Effector memory CD8-positive, alpha-beta T cell (primary cell): ENCODE measurements at regions not wholly inside any gene's neighbourhood (a gene's known extent, or its start where the extent isn't known, plus 50 kb on each side); places are given as distances from the start of the nearest gene placed in this dataset.

ENCODE experiments used
- ATAC-seq: fragments of 150-1000 bp; cut with Tn5 transposase; replicated peaks from 2 replicates; pipeline ENCODE4 v1.10.0; 2021; ENCODE audit warnings: mild to moderate bottlenecking, moderate library complexity
- DNase-seq, 3 experiments: peaks; one replicate each; pipeline ENCODE4 v3.0.0; 2021
- H3K27ac Mint-ChIP-seq, 2 donors: one replicate each; pipeline ENCODE4 v1.8.0; 2022; ENCODE audit warnings: mild to moderate bottlenecking in 2 of 2, mixed read lengths in 2 of 2, moderate library complexity in 2 of 2
- H3K27me3 Mint-ChIP-seq, 2 donors: one replicate each; pipeline ENCODE4 v1.8.0; 2022; ENCODE audit warnings: mixed read lengths in 2 of 2
- H3K36me3 Mint-ChIP-seq: one replicate; pipeline ENCODE4 v1.8.0; 2022; ENCODE audit warnings: mild to moderate bottlenecking, moderate library complexity, mixed read lengths; ENCODE audit not compliant: insufficient read depth
- H3K4me1 Mint-ChIP-seq, 2 donors: one replicate each; pipeline ENCODE4 v1.8.0; 2022; ENCODE audit warnings: low read depth in 2 of 2, mixed read lengths in 2 of 2
- H3K4me3 Mint-ChIP-seq, 2 donors: one replicate each; pipeline ENCODE4 v1.8.0; 2022; ENCODE audit warnings: mild to moderate bottlenecking in 2 of 2, mixed read lengths in 2 of 2, moderate library complexity in 2 of 2
- H3K9me3 Mint-ChIP-seq, 2 donors: one replicate each; pipeline ENCODE4 v1.8.0; 2022; ENCODE audit warnings: mixed read lengths in 2 of 2

DNA sequence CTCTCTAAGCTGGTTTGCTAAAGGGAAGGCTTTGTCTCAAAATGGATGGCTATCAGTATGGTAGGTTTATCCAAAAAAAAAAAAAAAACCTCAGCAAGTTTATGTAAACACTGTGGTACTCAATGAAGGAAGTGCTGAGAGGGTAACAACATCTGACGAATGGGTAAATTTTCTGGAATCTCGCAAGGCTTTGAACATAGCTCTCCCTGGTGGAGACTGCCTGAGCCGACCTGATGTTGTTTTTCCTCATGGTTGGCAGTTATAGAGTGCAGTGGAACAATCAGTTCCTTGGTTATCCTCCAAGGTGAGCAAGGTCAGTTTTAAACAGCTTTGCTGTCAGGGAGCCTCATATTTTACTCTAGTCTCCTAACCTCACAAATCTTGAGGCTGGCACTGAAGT lies 94.6 kb downstream of the ZPLD1 start:
- no peak for ATAC-seq

DNA sequence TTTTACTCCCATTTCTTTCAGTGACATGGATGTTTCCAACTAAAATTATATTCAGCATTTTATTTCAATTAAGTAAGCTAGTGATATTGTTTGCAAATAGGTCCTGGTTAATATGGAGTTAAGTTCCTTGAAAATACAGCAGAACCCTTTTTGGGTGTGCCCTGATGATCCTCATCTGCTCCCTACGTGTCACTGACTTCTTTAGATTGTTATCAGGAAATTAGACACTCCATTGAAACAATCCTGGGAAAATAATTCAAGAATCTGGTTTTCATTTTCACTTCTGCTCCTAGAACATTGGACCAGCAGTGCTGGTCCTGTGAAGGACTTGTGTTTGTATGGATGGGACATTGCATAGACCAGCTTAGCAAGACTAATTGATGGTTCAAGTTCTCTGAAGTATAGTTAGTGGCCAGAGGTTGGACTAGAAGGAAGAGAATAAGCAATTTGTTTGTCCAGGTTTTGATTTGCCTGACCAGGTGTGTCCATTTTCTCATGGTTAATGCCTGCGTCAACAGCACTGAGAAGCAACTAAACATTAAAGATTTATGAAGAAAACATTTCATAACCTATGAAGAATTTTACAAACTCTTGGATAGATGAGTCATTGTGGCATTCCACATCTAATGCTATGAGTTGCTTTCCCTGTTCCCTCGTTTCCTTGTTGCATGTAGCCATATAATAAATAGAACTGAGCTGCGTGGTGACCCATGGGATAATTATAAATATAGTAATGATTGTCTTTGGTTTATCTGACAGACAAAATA lies 95.8 kb downstream of the ZPLD1 start:
- DNase-seq (no peak), ATAC-seq (no peak)
- H3K27ac Mint-ChIP-seq = no peak overlapping the region
- no peaks in the 10 kb centered on the region for H3K36me3 Mint-ChIP-seq
- H3K4me1 Mint-ChIP-seq = peaks cover 2 to 4% of the 10 kb centered on the region in 2 donors
- no peaks in the 10 kb centered on the region for H3K27me3 Mint-ChIP-seq
- H3K4me3 Mint-ChIP-seq = no peak overlapping the region
- H3K9me3 Mint-ChIP-seq = no peaks in the 10 kb centered on the region

More for the DNA sequence above, 94.6 kb downstream of the ZPLD1 start:
- no peaks in the 10 kb centered on the region for H3K36me3 Mint-ChIP-seq
- DNase-seq = no peak
- peaks cover 2 to 4% of the 10 kb centered on the region in 2 donors for H3K4me1 Mint-ChIP-seq
- no peaks in the 10 kb centered on the region for H3K9me3 Mint-ChIP-seq
- no peaks in the 10 kb centered on the region for H3K27me3 Mint-ChIP-seq
- H3K27ac Mint-ChIP-seq = no peak overlapping the region
- H3K4me3 Mint-ChIP-seq = no peak overlapping the region

DNA sequence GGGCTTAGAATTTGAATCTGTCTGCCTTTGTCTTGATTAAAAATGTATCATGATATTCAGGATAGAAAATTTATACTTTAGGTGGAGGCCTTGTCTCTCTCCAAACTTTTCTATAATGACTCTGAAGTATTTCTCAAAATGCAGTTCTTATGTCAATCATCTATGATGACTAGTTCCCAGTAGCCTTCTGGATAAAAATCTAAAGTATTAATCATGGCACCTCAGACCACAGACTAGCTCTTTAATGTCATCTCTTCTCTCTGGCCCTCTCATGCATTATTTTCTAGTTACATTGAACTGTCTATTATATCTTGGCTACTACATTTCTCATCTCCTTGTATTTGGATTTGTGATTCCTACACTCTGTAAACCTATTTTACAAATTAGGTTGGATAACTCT lies 96.9 kb downstream of the ZPLD1 start:
- H3K4me3 Mint-ChIP-seq = no peak overlapping the region
- H3K27ac Mint-ChIP-seq = no peak overlapping the region
- H3K36me3 Mint-ChIP-seq = no peaks in the 10 kb centered on the region
- peaks cover 2 to 4% of the 10 kb centered on the region in 2 donors for H3K4me1 Mint-ChIP-seq
- H3K27me3 Mint-ChIP-seq = no peaks in the 10 kb centered on the region
- no peaks in the 10 kb centered on the region for H3K9me3 Mint-ChIP-seq
- DNase-seq (no peak), ATAC-seq (no peak)

DNA sequence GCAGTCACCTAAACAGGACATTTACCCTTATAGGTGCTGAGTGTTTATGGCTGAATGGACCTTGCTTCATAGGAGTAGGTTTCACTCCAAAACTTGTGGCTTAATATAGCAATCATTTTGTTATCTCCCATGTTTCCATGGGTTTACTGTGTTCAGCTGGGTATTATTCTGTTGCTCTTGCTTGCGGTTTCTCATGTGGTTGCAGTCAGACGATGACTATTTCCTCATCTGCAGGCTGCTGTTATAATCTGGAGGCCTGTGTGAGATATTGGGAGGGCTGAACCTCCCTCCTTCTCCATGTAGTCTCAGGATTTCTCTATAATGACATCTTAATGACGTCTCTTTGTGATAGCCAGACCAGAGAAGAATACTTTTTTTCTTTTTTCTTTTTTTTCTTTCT lies 98.1 kb downstream of the ZPLD1 start:
- peak; percentile 89 for ATAC-seq
- Mint-ChIP-seq H3K27me3 (no peaks in the 10 kb centered on the region), H3K9me3 (no peaks in the 10 kb centered on the region), H3K27ac (no peak overlapping the region), H3K36me3 (no peaks in the 10 kb centered on the region), H3K4me3 (no peak overlapping the region), H3K4me1 (peaks cover 2 to 4% of the 10 kb centered on the region in 2 donors)
- DNase-seq = no peak

DNA sequence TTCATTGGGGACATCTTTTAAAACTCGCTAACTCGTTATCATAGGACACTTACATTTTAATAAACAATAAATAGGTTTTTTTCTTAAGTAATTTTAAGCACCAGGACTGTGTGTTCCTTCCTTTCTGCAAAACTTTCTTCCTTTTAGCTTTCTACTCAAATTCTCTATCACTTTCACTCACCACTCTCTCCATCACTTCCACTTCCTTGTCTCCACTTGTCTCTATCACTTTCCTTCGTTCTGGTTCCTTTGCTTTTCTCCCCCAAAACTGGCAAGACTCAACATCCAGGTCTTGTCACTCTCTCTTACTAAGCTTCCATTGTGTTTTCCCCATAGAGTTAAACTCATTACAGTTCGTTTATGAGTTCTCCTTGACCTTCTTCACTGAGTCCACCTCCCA lies 99.0 kb downstream of the ZPLD1 start:
- no peak overlapping the region for H3K4me3 Mint-ChIP-seq
- no peaks in the 10 kb centered on the region for H3K9me3 Mint-ChIP-seq
- peaks cover 2 to 4% of the 10 kb centered on the region in 2 donors for H3K4me1 Mint-ChIP-seq
- DNase-seq (no peak), ATAC-seq (no peak)
- H3K36me3 Mint-ChIP-seq = no peaks in the 10 kb centered on the region
- no peaks in the 10 kb centered on the region for H3K27me3 Mint-ChIP-seq
- H3K27ac Mint-ChIP-seq = no peak overlapping the region

DNA sequence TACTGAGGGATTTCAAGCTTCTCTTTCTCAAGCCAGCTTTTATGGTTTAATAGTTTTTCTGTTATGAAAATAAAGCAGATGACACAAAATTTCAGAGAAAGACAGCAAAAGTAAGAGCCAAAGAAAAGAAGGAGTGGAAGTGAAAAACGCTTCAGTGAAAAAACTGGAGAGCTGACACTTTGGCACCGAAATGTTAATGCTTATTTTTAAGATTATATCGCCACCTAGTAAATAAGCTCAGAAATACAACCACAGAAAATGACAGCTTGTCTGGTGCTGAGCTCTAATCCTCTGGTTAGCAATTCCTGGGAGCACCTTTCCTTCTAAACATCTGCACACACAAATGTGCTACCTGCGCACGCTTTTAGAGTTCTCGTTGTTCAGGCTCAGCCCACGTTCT lies 101.6 kb downstream of the ZPLD1 start:
- no peaks in the 10 kb centered on the region for H3K36me3 Mint-ChIP-seq
- no peak for ATAC-seq
- H3K27ac Mint-ChIP-seq = no peak overlapping the region
- DNase-seq = no peak
- peaks cover 2 to 4% of the 10 kb centered on the region in 2 donors for H3K4me1 Mint-ChIP-seq
- H3K27me3 Mint-ChIP-seq = peaks cover 0 to 10% of the 10 kb centered on the region in 2 donors
- no peaks in the 10 kb centered on the region for H3K9me3 Mint-ChIP-seq
- no peak overlapping the region for H3K4me3 Mint-ChIP-seq

DNA sequence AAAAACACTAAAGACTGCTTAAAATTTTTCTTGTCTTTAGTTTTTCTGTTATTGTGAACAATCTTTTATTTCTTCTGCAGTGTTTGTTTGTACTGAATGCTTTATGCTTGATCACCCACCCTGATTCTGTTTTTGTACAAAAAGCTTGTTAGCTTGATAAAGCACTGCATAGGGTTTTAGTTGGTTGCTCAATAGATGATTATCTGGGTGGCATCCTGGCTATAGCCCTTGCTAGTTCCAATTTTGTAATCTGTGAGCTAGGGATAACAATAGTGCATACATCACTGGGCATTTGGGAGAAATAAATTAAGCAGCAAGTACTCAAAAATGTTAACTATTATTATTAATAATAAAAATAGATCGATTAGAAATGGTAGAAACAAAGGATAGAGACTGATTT lies 102.3 kb downstream of the ZPLD1 start:
- ATAC-seq (no peak), DNase-seq (no peak)
- H3K27ac Mint-ChIP-seq = no peak overlapping the region
- no peaks in the 10 kb centered on the region for H3K9me3 Mint-ChIP-seq
- no peaks in the 10 kb centered on the region for H3K36me3 Mint-ChIP-seq
- H3K4me1 Mint-ChIP-seq = peaks cover 2 to 4% of the 10 kb centered on the region in 2 donors
- H3K4me3 Mint-ChIP-seq = no peak overlapping the region
- H3K27me3 Mint-ChIP-seq = peaks cover 0 to 10% of the 10 kb centered on the region in 2 donors

DNA sequence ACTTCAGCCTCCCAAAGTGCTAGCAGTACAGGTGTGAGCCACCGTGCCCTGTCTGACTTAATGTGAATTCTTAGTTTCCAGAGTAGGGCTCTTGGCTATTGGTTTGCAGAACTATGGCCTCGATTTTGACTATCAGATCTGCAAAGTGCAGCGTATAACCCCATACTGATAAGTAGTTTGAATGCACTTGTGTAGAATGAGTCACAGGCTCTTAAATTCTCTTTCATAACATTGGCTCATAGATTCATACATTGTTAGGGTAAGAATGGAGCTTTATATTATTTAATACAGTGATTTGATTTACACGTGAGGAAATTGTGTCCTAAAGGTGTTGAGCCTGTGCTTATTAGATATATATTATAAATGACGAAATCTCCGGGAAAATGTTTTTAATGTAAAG lies 109.9 kb downstream of the ZPLD1 start:
- Mint-ChIP-seq H3K27ac (no peak overlapping the region), H3K9me3 (no peaks in the 10 kb centered on the region), H3K36me3 (no peaks in the 10 kb centered on the region), H3K27me3 (peaks cover 0 to 10% of the 10 kb centered on the region in 2 donors), H3K4me3 (no peak overlapping the region), H3K4me1 (no peaks in the 10 kb centered on the region)
- ATAC-seq = no peak
- DNase-seq = no peak

DNA sequence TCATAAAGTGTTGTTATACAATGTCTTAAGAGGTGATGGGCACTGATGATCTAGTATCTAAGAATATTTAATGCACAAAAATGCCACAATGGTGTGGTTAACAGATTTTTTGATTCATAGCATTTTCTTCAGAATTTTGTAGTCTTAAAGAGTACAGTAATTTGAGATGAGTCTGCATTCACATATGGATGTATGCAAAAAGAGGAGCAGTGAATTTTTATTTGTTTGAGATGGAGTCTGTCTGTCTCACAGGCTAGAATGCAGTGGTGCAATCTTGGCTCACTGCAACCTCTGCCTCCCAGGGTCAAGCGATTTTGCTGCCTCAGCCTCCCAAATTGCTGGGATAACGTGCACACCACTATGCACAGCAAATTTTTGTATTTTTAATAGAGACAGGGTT lies 110.5 kb downstream of the ZPLD1 start:
- ATAC-seq (no peak), DNase-seq (no peak)
- Mint-ChIP-seq H3K27me3 (peaks cover 0 to 7% of the 10 kb centered on the region in 2 donors), H3K36me3 (no peaks in the 10 kb centered on the region), H3K27ac (no peak overlapping the region), H3K4me1 (no peaks in the 10 kb centered on the region), H3K4me3 (no peak overlapping the region), H3K9me3 (no peaks in the 10 kb centered on the region)

DNA sequence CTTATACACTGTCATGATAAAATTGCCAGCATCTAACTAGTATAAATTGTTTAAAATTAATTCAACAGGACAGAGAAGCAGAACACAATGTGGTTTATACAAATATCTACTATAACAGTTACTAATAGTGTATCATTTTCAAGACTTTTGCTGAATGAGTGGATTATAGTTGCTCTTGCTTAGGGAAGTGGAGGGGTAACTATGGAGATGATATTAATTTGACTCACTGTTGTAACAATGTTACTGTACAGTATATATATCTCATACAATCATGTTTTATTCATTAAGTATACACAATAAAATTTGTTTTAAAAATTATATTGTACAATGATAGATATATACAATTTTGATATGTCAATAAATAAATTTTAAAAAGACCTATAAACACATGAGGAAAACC lies 119.1 kb downstream of the ZPLD1 start:
- no peak overlapping the region for H3K4me3 Mint-ChIP-seq
- H3K36me3 Mint-ChIP-seq = peaks cover 2% of the 10 kb centered on the region
- no peaks in the 10 kb centered on the region for H3K9me3 Mint-ChIP-seq
- DNase-seq (no peak), ATAC-seq (no peak)
- H3K4me1 Mint-ChIP-seq = no peaks in the 10 kb centered on the region
- peaks cover 0 to 6% of the 10 kb centered on the region in 2 donors for H3K27me3 Mint-ChIP-seq
- H3K27ac Mint-ChIP-seq = no peak overlapping the region

DNA sequence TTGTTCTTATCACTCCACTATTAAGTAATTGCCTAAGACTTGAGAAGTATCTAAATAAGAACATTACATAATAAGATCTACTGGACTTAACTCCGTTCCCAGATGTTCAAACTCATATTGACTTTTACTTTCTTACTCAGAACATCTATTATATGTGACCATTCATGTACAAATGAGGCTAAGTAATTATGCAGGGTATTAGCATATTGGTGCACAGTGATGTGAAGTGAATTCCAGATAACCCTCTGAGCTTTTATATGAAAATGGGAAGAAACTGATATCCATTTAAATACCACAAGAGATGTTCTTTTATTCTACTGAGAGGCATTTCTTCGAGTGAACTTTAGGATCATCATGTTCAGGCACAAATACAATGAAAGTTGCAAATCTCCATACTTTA lies 135.7 kb downstream of the ZPLD1 start:
- no peak for DNase-seq
- H3K27ac Mint-ChIP-seq = no peak overlapping the region
- no peaks in the 10 kb centered on the region for H3K4me1 Mint-ChIP-seq
- H3K9me3 Mint-ChIP-seq = peaks cover 0 to 6% of the 10 kb centered on the region in 2 donors
- H3K36me3 Mint-ChIP-seq = no peaks in the 10 kb centered on the region
- H3K4me3 Mint-ChIP-seq = no peak overlapping the region
- no peak for ATAC-seq
- H3K27me3 Mint-ChIP-seq = peaks cover 7 to 15% of the 10 kb centered on the region in 2 donors

DNA sequence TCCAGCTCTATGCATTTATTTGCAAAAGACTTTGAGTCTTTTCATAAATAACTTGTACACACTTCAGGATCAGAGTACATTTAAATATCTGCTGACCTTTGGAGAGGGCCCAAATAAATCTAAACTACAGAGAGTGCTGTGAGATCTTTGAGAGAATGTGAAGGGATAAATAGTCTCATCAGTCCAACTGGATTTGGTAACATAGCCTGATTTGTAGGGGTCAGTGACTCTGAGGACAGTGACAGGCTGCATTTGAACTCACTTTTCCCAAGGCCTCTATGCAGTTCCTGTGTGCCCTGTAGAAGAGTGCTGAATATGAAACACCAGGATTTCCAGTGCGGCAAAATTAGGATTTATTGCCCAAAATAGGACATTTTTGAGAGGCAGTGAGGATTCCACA lies 136.2 kb downstream of the ZPLD1 start:
- no peak for DNase-seq
- ATAC-seq = no peak
- Mint-ChIP-seq H3K9me3 (peaks cover 0 to 5% of the 10 kb centered on the region in 2 donors), H3K4me3 (no peak overlapping the region), H3K27me3 (peaks cover 4 to 15% of the 10 kb centered on the region in 2 donors), H3K36me3 (no peaks in the 10 kb centered on the region), H3K27ac (no peak overlapping the region), H3K4me1 (no peaks in the 10 kb centered on the region)

DNA sequence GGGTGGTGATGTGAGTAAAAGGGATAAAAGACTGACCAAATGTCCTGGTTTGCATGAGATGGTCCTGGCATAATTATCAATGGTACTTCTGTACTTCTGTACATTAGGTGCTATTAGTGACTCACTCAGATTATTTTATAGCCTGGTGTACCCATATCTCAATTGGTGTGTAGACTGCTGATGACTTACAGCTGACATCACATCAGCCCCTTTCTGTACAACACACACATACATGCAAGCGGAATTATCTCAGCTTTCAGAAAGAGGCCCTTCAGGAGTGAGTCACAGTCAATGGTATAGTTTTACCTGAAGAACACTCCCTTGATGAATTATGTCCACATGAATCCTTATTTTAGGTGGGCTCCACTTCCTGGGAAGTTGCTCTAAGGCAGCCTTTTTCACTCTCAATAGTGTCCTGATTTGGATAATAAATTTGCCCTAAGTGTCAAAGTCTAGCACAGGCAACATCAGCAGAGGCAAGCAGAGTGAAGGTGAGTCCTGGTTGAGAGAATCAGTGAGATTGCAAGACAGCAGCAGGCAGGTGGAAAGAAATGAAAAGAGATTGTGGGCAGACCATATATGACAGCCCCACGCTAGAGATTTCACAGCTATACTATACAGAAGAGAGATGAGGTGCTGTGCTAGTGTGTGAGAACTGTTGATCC lies 137.0 kb downstream of the ZPLD1 start:
- H3K27me3 Mint-ChIP-seq = peaks cover 0 to 15% of the 10 kb centered on the region in 2 donors
- ATAC-seq = no peak
- H3K27ac Mint-ChIP-seq = no peak overlapping the region
- no peaks in the 10 kb centered on the region for H3K36me3 Mint-ChIP-seq
- no peaks in the 10 kb centered on the region for H3K4me1 Mint-ChIP-seq
- H3K4me3 Mint-ChIP-seq = no peak overlapping the region
- DNase-seq = no peak
- H3K9me3 Mint-ChIP-seq = peaks cover 0 to 3% of the 10 kb centered on the region in 2 donors

DNA sequence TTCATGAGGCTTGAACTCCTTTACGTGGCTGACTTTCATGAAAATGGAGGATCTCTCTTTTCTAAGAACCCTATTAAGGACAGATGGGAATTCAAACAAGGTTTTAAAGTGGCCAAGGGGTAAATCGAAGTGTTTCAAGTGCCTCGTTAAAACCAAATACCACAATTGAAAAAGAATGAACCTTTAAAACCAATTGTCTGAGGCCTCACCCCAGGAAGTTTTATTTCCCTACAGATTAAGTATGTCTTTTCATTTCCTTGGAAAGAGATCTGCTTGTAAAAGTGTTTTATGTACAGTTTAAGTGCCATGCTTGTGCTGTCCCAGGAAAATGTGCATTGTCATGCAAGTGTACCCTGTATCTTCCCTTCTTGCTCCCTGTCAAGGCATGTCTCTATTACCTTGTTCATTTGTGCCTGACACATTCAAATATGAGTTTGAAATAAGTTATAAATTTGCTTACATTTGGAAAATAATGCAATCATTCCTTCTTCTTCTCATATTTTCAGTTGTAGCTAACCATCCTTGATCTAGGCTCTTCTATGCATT lies 138.7 kb downstream of the ZPLD1 start:
- Mint-ChIP-seq H3K9me3 (peaks cover 0 to 3% of the 10 kb centered on the region in 2 donors), H3K4me3 (no peak overlapping the region), H3K27me3 (peaks cover 0 to 15% of the 10 kb centered on the region in 2 donors), H3K27ac (no peak overlapping the region), H3K36me3 (no peaks in the 10 kb centered on the region), H3K4me1 (no peaks in the 10 kb centered on the region)
- DNase-seq = no peak
- no peak for ATAC-seq
